ENCODE measurements at regions not wholly inside any gene's neighbourhood (a gene's known extent, or its start where the extent isn't known, plus 50 kb on each side); places are given as distances from the start of the nearest gene placed in this dataset.

- TF ChIP-seq REST (IDR thresholded peaks at IDR 0.05; ENCODE audit: low read depth) (no peak), USF1 (IDR thresholded peaks at IDR 0.05) (no peak), FOXM1 (IDR thresholded peaks at IDR 0.05; ENCODE audit: borderline replicate concordance, low read depth) (no peak), CREB1 (IDR thresholded peaks at IDR 0.05; ENCODE audit: low read depth) (no peak), EGR1 (IDR thresholded peaks at IDR 0.05) (no peak), ZBTB7A (IDR thresholded peaks at IDR 0.05; ENCODE audit: low read depth) (no peak), EP300 (IDR thresholded peaks at IDR 0.05; ENCODE audit: borderline replicate concordance) (no peak), RAD21 (IDR thresholded peaks at IDR 0.05; ENCODE audit: low read depth) (no peak)
Measured at GRCh38 chr2:66379473-66379872, 55.5 kb upstream of the MEIS1 start.
